ENCODE measurements at regions not wholly inside any gene's neighbourhood (a gene's known extent, or its start where the extent isn't known, plus 50 kb on each side); places are given as distances from the start of the nearest gene placed in this dataset.
A peak's percentile ranks its signal among the peaks of the same experiment; 100 is the strongest.
"Not testable (repeated sequence)": the region's sequence is repeated elsewhere in the genome, so short reads cannot be mapped to it uniquely, and the experiment has no call there.

DNA sequence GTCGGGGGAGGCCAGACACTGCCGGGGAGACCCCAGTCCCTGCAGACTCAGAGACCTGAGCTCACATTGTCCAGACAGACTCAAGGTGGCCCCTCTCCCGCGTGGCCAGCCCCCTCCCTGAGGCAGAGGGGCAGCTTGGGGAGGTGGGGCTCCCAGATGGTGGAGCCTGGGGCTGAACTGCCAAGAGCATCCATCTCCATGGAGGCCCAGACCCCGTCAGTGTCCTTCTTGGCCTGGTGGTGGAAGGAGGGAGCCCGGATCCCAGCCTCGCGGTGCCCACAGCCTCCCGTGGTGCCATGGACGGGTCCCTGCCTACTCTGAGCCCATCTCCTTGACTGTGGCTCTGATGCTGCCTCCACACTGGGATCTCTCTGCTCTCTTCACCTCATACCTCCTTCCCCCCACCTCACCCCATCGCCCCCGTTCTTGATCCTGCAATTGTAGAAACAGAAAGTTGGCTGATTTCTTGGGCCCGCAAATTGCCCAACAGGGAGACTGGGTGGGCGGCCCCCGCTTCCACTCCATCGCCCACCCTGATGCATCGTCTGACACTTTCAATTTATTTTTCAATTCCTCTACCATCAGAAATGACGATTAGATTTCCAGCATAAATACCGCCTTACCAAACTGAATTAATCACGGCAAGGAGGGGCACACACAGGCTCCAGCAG is 348.9 kb downstream of the MATN1 start:
- no peak for DNase-seq

DNA sequence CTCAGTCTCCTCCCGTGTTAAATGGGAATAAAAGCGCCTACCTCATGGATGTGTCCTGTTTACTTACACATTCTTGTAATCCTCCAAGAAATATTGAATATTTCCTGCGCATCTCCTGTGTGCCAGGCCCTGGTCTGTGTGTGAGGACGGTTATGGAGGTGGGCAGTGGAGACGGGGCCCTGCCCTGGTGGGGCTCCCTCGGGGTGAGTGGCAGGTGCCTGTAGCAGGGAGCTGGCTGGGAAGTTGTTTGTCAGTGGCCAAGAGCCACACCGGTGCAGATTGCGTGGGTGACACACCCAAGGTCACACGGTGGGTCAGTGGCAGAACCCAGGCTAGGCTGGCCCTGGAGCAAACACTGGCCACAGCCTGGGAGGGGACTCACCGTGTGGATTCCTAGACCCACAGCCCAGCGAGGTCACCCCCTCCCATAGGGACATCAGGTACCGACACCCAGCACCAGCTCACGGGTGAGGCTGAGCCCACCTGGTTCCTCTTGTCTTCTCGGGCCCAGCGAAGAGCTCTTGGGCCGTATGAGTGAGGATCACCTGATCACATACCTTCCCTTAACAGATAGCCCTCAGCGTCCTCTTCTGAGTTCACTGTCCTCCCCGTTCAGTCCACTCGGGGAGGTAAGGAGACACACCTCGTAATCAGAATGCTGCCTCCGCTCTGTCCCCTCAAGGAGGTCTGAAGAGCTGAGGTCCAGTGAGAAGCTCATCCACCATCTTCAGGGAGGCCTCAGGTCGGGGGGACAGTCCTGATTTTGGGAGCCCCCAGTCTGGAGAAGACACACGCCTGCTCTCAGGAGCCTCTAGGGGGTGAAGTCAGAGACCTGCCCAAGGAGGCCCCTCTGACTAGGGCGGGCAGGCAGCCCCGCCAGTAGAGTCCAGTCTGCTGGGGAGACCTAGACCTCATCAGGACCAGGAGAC is 349.6 kb downstream of the MATN1 start:
- no peak for DNase-seq

DNA sequence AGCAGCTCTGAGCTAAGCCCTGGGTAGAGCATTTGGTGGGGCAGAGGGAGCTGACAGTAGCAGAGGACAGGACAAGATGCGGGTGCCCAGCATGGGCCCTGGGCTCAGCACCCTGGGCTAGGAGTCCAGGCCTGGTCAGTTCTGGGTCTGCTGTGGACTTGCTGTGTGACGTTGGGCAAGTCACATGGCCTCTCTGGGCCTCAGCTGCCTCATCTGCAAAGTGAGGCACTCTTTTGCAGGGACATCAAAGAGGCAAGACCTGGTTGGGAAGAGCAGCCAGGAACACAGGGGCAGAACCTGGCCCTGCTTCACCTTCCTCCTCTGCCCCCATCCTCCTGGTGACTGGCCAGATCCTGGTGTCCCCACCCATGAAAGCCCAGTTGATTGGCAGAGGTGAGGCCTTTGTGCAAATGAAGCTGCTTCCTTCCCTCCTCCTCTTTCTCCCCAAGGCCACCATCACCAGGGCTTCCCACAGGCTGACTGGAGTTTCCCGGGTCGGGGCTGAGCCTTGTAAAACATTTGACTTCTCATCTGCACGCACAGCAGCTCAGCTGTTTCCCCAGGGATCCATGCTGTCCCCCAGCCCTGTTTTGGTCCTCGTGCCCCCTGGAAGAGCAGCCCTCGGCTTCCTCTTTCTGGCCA is 350.5 kb downstream of the MATN1 start:
- DNase-seq: peak in 1 of 2 experiments; percentile 13

DNA sequence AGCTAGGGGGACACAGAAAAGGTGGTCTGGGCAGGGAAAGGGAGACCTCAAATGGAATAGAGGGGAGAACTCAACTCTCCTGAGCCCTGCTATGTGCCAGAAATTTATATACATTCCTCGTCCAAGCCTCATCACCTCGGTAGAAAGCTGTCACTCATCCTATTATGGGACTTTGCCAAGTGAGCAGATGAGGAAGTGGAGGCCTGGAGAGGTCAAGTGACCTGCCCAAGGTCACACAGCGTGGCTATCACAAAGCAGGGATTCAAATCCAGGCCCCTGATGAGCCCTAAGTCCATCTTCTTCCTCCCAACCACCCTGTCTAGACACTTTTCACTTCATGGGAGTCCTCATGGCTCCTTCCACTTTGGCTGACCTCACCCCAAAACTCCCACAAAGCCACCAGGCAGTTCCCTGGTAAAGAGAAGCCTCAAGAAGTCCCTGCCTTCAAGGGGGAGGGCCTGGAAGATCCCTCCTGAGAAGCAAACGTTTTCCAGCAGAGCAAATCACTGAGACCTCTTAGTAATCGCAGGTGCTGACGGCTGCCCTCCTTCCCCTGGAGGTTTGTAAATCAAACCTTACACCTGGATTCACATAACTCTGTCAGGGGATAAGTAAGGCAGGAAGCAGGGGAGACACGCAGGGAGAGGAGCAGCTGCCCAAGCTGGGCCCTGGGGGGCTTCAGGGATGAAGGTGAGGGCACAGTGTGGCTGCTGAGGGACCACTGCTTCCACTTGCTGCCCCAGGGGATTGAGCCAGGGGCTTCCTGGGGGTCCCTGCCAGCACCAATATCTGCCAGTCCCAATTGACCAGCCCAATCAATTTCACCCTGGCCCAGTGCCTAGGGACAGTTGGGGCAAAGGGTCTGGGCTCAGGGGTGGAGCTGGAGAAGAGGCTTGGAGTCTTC is 351.2 kb downstream of the MATN1 start:
- DNase-seq: no peak

DNA sequence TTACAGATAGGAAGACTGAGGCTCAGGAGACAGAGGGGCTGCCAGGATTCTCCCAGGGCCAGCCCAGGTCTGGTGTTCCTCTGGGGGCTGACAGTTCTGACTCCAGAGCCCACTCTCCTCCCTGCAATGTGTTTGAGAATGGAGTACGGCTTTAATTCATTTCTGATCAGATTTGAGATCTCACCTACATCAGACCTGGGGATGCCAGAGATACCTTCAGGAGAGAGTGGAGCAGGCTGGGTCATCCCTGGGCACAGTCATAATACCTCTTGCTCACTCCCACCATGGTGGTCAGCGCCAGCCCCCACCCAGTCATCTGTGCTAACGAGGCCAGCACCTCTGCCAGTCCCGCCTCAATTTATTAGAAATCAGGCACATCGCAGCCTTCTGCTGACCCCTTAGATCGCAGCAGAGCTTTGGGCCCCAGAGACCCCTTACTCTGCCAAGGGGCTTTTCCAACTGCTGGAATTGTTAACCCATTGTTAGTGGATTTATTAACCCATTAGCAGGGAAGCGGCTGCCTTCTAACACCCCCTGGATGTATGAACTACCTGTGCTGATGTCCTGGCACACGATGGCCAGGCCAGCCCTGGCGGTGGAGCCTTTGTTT is 352.1 kb downstream of the MATN1 start:
- DNase-seq: no peak

DNA sequence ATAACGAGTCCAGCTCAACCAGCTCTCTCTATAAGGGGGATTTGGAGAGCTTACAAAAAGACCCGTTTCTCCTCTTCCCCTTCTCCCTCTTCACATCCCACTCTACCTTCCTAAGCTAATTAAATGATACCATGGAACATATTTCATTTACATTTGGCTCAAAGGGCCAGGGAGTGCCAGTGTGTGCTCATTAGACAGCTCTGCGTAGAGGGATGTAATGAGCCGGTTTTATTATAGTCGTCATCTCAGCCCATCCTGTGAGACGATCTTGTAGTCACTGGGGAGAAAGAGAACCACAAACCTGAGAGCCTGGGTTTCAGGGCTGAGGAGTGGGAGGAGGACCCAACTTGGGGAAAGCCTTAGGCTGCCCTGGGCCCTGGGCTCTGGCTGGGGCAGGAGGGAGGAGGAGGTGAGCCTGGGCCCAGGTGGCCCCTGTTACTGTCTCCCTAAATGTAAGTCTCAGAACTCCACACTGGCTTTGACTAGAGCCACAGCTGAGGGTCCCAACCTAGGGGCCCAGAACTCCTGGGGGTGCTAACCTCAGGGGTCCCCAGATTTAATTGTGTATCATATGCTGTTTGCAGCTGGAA is 354.6 kb downstream of the MATN1 start:
- no peak for DNase-seq

DNA sequence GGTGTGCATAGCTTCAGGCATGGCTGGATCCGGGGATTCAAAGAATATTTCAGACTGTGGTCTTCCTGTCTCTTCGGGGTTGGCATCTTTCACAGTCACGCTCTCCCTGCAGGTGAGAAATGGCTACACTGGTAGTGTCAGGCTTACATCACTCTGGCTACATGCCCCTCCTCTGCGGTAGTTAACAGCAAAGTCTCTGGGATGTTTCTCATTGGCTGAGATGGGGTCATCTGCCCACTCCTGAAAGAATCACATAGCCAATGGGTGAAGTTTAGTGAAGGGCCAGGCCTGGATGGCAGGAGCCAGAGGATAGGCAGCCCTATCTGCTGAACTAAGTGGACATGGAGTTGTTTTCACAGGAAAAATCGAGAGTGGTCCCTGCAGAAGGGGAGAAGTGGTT is 356.5 kb downstream of the MATN1 start:
- peak; percentile 48 to 54 for DNase-seq

DNA sequence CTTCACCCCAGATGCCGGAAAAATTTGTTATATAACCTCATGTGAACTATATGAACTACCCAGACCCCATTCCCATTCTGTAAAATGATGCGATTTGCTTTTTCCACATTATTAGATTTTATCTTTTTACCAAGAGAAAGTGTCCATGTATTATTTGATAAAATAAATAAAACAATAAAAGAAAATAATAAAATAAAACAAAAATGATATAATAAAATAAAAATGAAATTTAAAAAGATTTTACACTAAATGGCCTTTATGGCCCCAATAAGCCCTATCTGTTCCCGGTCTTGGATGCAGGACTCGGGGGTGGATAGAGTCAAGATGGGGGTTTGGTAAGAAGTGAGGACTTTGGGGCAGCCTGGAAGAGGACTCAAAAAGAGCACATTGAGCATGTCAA is 357.2 kb downstream of the MATN1 start:
- DNase-seq: no peak

DNA sequence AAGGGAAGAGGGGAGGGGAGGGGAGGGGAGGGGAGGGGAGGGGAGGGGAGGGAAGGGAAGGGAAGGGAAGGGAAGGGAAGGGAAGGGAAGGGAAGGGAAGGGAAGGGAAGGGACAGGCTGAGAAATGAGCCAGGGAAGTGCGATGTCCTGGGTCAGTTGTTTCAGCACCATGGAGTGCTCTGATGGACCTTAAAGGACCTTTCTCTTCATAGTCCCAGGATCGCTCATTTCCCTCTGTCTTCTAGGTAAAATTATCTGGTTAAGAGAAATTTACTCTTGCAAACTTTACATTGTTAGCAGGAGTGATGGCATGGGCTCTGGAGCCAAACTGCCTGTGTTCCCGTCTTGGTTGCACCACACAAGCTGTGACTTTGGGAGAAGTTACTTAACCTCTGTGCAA is 357.8 kb downstream of the MATN1 start:
- no peak for DNase-seq

DNA sequence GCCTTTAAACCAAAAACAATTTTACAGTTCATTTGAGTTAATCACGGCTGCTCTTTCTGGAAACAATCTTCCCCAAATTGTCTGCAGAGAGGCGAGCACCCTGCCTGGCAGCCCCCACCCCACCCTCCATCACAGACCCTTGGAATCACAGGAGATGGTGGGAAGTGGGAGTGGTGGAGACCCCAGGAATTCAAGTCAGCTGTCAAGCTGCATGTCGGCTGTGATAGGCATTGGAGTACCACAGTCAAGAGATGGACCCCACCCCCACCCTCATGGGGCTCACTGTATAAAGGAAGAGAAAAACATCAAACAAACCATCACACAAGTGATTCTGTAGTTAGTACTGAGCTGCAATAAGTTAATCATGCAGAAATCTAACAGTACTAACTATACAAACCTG is 360.4 kb downstream of the MATN1 start:
- no peak for DNase-seq

DNA sequence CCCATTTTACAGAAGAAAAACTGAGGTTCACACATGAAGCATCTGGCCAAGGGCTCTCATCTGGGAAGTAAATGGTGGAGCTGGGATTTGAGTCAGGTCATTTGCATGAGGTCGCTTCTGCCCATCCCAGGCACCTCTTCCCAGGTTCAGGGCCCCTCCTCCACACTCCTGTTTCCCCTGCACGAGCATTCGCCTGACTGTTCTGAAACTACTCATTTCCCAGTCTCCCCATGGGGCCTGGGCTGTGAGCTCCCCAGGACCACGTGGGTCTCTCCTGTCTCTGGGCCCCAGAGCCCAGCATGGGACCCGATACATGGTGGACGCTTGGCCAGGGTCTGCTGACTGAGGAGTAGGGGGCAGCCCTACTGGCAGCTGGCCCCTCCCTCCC is 360.8 kb downstream of the MATN1 start:
- no peak for DNase-seq

DNA sequence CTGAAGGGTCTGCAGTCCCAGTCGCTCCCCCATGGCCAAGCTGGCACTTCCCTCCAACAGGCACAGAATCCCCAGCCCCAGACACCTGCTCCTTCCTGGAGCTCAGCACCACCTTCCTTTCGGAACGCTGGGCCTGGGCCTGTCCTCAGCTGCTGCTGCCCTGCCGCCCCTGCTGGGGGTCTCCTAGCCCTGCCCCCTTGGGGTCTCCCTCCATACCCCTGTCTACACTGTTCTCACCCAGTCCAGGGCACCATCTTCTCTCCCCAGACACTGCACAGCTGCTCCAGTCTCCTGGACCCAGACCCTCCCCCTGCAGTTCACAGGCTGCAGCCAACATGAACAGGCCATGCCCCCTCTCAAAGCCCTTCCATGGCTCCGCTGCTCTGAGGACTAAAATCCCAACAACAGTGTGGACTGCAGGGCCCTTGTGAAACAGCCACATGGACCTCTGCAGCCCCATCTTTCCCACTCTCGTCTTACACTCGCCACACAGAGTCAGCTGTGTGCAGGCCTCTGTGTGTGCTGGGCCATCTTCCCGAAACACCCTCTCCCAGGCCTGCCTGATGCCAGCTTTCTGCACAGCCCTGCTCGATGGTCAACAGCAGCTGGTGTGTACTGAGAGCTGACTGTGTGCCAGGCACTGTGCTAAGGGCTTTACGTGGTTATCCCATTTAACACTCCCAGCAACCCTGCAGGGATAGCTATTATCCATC is 361.3 kb downstream of the MATN1 start:
- DNase-seq: not testable (repeated sequence)

DNA sequence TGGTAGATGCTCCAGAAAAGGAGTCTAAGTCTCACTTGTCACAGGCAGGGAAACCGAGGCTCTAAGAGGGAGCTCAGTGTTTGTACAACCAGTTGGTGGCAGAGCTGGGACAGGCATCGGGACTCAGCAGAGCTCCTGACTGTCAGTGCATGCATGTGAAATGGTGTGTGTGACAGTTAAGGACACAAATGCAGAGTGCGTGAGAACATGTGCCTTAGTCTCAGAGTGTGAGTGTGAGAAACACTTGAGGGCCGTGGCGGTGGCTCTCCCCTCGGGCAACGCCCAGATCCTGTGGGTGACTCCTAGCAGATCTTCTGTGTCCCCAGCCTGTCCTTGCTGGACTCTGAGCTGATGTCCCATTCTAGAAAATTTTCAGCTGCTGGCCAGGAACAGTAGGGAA is 362.6 kb downstream of the MATN1 start:
- DNase-seq: no peak

DNA sequence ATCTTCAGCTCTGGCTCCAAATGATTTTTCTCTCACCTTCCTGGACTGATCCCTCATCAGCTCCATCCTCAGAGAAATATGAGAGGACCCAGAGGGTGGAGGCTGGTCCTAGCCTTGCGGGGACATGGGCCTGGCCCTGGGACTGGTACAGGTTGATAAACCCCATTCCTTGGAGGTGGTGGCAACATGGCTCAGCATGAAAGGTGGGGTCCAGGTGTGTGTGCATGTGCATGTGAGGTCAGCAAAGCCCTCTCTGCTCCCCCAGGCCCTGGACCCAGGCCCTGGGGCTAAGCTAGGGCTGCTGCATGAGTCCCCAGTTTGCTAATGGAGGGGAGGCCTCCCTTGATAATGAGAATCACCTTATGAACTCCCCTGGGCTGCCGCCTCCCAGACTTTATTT is 363.1 kb downstream of the MATN1 start:
- no peak for DNase-seq

DNA sequence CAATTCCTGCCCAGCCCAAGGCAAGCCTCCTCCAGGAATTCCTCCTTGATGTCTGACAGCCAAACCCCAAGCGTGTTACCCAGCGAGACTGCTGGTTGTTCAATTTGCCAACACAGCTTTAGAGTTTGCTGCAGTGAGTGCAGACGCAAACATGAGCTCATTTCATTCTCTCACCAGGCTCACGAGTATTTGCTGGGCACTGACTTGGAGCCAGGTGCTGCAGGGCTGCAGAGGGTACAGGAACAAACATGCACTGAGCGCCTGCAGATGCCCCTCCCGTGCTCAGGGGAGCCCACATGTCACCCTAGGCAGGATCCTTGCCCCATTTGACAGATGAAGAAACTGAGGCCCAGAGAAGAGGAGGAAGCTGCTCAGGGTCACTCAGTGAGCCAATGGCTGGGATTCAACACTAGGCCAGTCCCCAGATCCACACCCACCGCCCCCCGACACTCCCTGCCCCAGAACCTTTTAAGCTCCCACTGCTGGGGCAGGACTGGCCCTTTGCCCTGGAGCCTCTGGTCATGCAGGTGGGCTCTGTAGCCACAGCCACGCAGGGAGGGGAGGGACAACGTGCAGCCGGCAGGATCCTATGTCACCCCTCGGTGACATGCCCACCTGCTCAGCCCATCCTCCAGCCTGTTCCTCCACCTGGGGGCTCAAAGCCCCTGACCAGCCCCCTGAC is 363.7 kb downstream of the MATN1 start:
- peak in 1 of 2 experiments; percentile 56 for DNase-seq

DNA sequence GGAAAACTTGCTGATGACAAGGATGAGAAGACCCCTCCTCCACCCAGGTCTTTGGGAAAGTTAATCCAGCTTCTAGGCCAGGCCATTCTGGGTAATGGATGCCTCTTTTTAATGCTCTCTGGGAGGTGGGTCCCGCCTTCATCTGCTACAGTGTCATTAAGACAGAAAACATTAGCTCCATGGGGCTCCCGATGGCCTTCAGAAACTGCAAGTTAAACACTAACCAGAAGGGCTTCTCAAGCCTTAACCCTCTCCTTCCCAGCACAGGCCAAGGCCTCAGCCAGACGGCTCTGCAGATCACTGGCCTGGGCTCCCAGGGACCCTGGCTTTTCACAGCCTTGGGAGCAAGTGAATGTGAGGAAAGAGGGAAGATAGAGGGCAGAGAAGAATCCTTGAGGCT is 364.9 kb downstream of the MATN1 start:
- DNase-seq: no peak

DNA sequence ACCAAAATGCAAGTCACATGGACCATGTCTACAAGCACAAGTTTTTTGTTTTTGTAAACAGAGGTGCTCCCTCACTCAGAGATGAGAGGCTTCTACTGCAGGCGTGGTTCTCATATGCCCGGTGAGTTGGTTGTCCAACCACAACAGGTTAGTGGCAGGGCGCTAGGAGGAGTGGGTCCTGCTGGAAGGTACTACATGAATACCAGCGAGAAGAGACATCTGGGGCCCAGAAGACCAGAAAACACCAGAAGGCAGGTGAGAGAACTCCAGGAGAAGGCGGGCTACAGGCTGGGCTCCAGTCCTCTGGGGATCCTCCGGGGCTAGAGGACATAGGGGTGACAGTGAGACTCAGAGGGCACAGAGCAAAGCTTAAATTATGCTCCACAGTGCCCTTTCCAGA is 366.5 kb downstream of the MATN1 start:
- DNase-seq: no peak

DNA sequence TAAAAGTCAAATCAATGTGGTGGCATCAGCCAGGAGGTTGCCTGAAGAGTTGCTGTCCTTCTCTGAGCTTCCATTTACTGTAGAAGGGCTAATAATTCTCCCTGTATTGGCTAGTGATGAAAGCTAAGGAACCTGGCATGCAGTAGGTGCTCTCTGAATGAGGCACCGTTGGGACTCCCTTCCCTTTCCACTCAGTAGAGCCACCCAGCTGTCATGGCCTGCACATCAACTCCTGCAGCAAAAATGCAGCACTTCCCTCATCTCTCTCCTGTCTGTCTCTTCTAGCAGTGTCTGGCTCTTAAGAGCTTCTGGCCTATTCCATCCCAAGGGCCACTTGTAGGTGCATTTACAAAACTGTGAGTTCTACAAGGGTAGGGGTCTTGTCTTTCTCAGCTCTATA is 369.0 kb downstream of the MATN1 start:
- DNase-seq: no peak

DNA sequence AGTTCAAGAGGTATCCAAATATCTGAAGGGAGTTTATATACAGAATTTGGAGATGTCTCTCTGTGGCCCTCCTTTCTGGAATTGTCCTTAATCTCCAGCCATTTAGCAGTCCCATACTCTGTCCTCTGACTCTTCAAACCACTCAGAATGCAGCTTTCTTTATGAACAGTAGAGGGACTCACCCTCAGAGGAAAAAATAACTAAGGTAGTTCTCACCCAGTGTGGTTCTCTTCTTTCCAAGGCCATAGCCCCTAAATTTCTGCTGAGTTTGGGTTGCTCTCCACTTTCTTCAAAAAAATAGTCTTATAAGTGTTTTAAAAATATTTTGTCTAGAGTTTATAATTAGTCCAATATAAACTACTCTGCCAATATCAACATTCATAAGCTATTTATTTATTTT is 369.7 kb downstream of the MATN1 start:
- no peak for DNase-seq

DNA sequence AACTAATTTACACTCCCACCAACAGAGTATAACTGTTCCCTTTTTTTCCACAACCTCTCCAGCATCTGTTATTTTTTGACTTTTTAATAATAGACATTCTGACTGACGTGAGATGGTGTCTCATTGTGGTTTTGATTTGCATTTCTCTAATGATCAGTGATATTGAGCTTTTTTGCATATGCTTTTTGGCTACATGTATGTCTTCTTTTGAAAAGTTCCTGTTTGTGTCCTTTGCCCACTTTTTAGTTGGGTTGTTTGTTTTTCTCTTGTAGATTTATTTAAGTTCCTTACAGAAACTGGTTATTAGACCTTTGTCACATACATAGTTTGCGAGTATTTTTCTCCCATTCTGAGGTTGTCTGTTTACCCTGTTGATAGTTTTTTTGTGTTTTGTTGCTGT is 375.2 kb downstream of the MATN1 start:
- no peak for DNase-seq
